SK-N-SH (cell line): ENCODE measurements at regions not wholly inside any gene's neighbourhood (a gene's known extent, or its start where the extent isn't known, plus 50 kb on each side); places are given as distances from the start of the nearest gene placed in this dataset.

Experiments used
- CTCF ChIP-seq: fragments of 200-600 bp; sonication (generic); IDR thresholded peaks from 2 replicates; pipeline ENCODE4 v1.6.1; 2017; ENCODE audit warnings: antibody characterized with exemption, mild to moderate bottlenecking, moderate library complexity
- EP300 ChIP-seq, 2 experiments: IDR thresholded peaks; 2 replicates each; pipeline versions ENCODE4 v1.4.0 to v1.6.1; 2012; ENCODE audit warnings: borderline replicate concordance in 1 of 2, low read depth in 1 of 2, low read length in 1 of 2
- EZH2phosphoT487 ChIP-seq: fragments of 200-600 bp; sonication (generic); IDR thresholded peaks from 2 replicates; pipeline ENCODE4 v1.6.1; 2017; ENCODE audit warnings: low read depth, mixed run types, mild to moderate bottlenecking, antibody characterized with exemption, moderate library complexity, borderline replicate concordance
- FOXM1 ChIP-seq: IDR thresholded peaks from 2 replicates; pipeline ENCODE4 v1.4.0; 2012; ENCODE audit warnings: low read depth, mild to moderate bottlenecking
- GABPA ChIP-seq: IDR thresholded peaks from 2 replicates; pipeline ENCODE4 v1.4.0; 2012; ENCODE audit warnings: low read depth, mild to moderate bottlenecking
- JUND ChIP-seq: IDR thresholded peaks from 2 replicates; pipeline ENCODE4 v1.4.0; 2012
- MAX ChIP-seq: IDR thresholded peaks from 2 replicates; pipeline ENCODE4 v1.4.0; 2012; ENCODE audit warnings: low read depth
- NFIC ChIP-seq: IDR thresholded peaks from 2 replicates; pipeline ENCODE4 v1.4.0; 2012; ENCODE audit warnings: borderline replicate concordance
- POLR2AphosphoS5 ChIP-seq: IDR thresholded peaks from 2 replicates; pipeline ENCODE4 v1.6.1; 2012; ENCODE audit warnings: low read depth, low read length
- RCOR1 ChIP-seq: fragments of 150-350 bp; IDR thresholded peaks from 2 replicates; pipeline ENCODE4 v1.6.1; 2017; ENCODE audit warnings: antibody characterized with exemption, low read length
- SMC3 ChIP-seq: IDR thresholded peaks from 2 replicates; pipeline ENCODE4 v1.6.1; 2012; ENCODE audit warnings: low read depth, low read length, improper control_type of control experiment
- TAF1 ChIP-seq: IDR thresholded peaks from 2 replicates; pipeline ENCODE4 v1.6.1; 2012; ENCODE audit warnings: low read depth, mild to moderate bottlenecking, low read length, moderate library complexity, borderline replicate concordance
- TEAD4 ChIP-seq: IDR thresholded peaks from 2 replicates; pipeline ENCODE4 v1.4.0; 2012; ENCODE audit warnings: mild to moderate bottlenecking, borderline replicate concordance; ENCODE audit not compliant: insufficient read depth

GRCh38 chr14:81765651-81766275 is 232.1 kb upstream of the SEL1L start:
- TF ChIP-seq POLR2AphosphoS5 (no peak), CTCF (no peak), GABPA (no peak), NFIC (no peak), MAX (no peak), SMC3 (no peak), FOXM1 (no peak), RCOR1 (no peak), EP300 (IDR thresholded peaks at IDR 0.05; ENCODE audit: borderline replicate concordance in 1 of 2, low read depth in 1 of 2, low read length in 1 of 2) (no peak), EZH2phosphoT487 (no peak), TEAD4 (no peak), JUND (no peak), TAF1 (no peak)
